Activated T-cell treated with anti-CD3 and anti-CD28 coated beads, Interleukin-2, amount 50 U/mL, for 24 hours (primary cell): ENCODE measurements at regions not wholly inside any gene's neighbourhood (a gene's known extent, or its start where the extent isn't known, plus 50 kb on each side); places are given as distances from the start of the nearest gene placed in this dataset.
A peak's percentile ranks its signal among the peaks of the same experiment; 100 is the strongest.

ENCODE experiments used
- DNase-seq: peaks from one replicate; pipeline ENCODE4 v3.0.0-alpha.2; 2020
- H3K27ac Mint-ChIP-seq: 2 replicates; pipeline ENCODE4 v1.8.0; 2020; ENCODE audit warnings: mild to moderate bottlenecking, mixed read lengths
- H3K27me3 Mint-ChIP-seq: 2 replicates; pipeline ENCODE4 v1.8.0; 2020; ENCODE audit warnings: mixed read lengths
- H3K36me3 Mint-ChIP-seq: 2 replicates; pipeline ENCODE4 v1.8.0; 2020; ENCODE audit warnings: low read depth, mixed read lengths
- H3K4me1 Mint-ChIP-seq: 2 replicates; pipeline ENCODE4 v1.8.0; 2020; ENCODE audit warnings: low read depth, mixed read lengths
- H3K4me3 Mint-ChIP-seq: 2 replicates; pipeline ENCODE4 v1.8.0; 2020; ENCODE audit warnings: mild to moderate bottlenecking, moderate library complexity, mixed read lengths
- H3K9me3 Mint-ChIP-seq: 2 replicates; pipeline ENCODE4 v1.8.0; 2020; ENCODE audit warnings: mixed read lengths

DNA sequence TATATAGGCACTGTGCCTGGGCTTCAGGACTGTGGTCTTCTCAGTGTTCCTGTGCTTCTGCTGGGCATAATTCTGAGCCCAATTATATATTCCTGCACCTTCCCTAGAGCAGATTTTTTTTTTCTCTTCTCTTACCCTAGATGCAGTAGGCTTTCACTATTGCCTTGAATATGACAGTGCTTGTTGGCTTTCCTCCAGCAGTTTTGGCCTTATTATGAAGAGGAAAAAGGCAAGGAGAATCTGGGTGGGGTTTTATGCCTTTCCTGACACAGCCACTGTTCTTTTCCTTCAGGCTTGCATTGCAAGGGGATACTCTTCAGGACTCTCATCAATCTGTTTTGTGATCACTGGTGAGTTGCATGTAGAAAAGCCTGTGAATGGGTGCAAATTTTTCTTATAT, 221.9 kb upstream of the CELF4 start:
- Mint-ChIP-seq H3K27me3 (no peaks in the 10 kb centered on the region), H3K36me3 (no peaks in the 10 kb centered on the region), H3K4me1 (no peaks in the 10 kb centered on the region), H3K4me3 (no peak overlapping the region), H3K9me3 (peaks cover 4% of the 10 kb centered on the region), H3K27ac (no peak overlapping the region)
- no peak for DNase-seq

DNA sequence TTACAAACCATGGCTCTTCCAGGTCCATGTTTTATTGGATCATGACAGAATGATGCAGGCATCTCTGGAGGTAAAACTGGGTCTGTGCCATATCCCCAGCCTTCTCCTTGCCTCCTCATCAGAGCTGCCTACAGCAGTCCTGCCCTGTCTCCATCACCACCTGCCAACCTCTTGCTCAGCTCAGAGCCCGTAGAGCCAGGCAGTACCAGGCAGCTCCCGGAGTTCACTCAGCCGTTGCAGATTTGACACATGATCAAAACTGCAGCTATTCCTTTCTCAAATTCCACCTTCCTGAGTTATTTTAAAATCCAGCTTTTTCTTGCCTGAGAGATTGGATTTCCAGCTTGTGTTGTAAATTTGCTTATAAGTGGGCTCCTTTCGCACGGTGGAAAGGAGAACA, 218.2 kb upstream of the CELF4 start:
- no peak for DNase-seq
- Mint-ChIP-seq H3K27me3 (no peaks in the 10 kb centered on the region), H3K9me3 (peaks cover 4% of the 10 kb centered on the region), H3K4me3 (no peak overlapping the region), H3K4me1 (no peaks in the 10 kb centered on the region), H3K27ac (no peak overlapping the region), H3K36me3 (no peaks in the 10 kb centered on the region)

DNA sequence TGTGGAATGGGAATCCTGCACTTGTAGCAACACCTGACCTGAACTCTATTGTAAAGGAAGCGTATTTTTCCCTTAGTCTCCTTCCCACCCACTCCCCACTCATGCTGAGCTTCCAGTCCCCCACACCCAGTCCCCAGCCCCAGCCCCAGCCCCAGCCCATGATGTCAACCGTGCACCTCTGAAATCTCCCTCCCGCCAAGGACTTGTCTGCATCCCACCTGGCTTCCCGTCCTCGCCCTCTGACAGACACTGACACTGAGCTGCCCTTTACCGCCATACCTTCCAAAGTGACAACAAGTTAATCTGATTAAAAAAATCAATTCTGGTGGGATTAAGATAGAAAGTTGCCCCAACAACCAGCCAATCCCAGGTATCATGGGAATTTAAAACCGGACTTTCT, 213.6 kb upstream of the CELF4 start:
- Mint-ChIP-seq H3K36me3 (no peaks in the 10 kb centered on the region), H3K4me3 (no peak overlapping the region), H3K9me3 (no peaks in the 10 kb centered on the region), H3K27ac (no peak overlapping the region), H3K27me3 (peaks cover 4% of the 10 kb centered on the region), H3K4me1 (no peaks in the 10 kb centered on the region)
- no peak for DNase-seq

DNA sequence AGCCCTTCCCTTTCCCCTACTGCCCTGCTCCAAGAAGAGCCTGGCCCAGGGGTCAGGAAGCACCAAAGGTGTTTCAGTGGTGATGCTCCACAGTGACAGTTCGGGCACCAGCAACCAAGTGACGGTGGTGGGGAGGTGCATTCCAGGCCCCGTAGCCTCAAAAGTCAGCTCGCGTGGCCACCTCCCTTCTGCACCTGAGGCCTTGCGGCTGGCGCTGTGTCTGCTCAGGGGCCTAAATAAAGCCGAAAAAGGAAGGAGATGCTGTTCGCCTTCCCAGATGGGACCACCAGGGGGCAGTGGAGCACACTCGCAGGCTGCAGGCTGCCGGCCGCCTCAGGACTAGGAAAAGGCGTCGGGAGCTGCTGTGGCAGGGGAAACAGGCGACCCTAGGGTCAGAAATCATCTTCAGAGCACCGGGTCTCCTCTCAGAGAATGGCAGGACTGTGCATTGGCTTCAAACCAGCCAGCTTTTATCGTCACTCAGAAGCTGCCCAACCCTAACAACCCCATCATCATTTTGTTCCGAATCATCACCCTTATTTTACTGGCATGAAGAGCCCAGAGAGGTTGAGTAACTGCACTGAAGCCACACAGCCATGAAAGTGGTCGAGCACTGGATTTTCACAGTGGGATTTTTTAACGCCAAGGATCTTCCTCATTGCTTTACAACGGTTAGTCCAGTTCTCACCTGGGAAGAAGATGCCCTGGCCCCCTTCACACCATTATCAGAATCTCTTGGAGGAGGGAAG, 213.0 kb upstream of the CELF4 start:
- Mint-ChIP-seq H3K9me3 (no peaks in the 10 kb centered on the region), H3K36me3 (no peaks in the 10 kb centered on the region), H3K27ac (no peak overlapping the region), H3K27me3 (peaks cover 4% of the 10 kb centered on the region), H3K4me3 (no peak overlapping the region), H3K4me1 (no peaks in the 10 kb centered on the region)
- DNase-seq, result peak; percentile 43

DNA sequence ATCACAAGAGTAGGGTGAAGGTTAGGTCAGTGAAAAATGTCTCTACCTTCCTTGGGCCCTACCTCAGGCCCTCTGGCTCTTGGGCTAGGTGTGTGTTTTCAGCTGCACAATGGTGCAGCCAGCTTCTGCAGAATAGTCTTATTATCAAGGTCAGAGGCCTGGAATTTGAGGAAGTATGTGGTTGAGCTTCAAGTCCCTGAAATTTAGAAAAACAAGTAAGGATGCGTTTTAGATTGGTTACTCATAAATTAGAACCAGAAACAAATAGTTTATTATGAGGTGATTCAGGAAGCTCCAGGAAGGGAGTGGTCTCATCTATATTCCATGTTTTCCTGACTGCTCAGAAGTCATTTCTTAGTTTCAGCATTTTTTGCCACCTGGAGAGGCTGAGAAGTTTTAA, 204.2 kb upstream of the CELF4 start:
- H3K27me3 Mint-ChIP-seq, result no peaks in the 10 kb centered on the region
- DNase-seq, result no peak
- no peak overlapping the region for H3K4me3 Mint-ChIP-seq
- no peak overlapping the region for H3K27ac Mint-ChIP-seq
- H3K36me3 Mint-ChIP-seq, result no peaks in the 10 kb centered on the region
- H3K4me1 Mint-ChIP-seq, result no peaks in the 10 kb centered on the region
- peaks cover 2% of the 10 kb centered on the region for H3K9me3 Mint-ChIP-seq

DNA sequence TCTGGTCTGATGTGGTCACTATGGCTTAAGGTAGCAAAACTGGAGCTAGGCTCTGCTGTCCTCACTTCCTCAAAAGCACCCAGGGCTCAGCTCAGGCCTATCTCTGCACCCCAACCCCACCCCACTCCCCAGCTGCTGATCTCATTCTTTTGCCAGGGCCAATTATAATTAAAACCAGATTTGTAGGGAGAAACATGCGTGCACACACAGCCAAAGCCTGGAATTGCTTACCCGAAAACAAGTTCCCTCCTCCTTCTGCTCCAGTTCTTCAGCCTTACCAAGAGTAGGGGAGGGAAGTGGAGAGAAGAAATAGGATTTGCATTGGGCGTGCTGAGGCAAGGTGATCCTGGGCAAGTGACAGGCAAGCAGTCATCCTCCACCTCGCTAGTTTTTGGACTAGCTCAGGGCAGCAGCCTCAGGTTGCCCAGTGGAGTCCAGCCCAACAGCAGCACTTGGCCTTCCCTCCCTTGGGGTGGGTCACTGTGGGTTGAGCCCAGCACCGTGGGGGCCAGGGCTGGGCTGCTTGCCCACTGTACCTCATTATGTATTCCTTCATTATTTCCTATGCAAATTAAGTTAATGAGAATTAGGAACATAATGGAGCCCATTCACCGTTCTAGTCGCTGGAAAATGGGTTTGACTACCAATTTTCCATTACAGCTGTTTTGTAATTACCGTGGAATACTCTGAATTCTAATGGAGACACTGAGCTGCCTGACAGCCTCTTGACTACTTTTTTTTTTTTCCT, 199.1 kb upstream of the CELF4 start:
- Mint-ChIP-seq H3K4me3 (no peak overlapping the region), H3K4me1 (no peaks in the 10 kb centered on the region), H3K9me3 (peaks cover 2% of the 10 kb centered on the region), H3K27me3 (no peaks in the 10 kb centered on the region), H3K36me3 (no peaks in the 10 kb centered on the region), H3K27ac (no peak overlapping the region)
- no peak for DNase-seq

DNA sequence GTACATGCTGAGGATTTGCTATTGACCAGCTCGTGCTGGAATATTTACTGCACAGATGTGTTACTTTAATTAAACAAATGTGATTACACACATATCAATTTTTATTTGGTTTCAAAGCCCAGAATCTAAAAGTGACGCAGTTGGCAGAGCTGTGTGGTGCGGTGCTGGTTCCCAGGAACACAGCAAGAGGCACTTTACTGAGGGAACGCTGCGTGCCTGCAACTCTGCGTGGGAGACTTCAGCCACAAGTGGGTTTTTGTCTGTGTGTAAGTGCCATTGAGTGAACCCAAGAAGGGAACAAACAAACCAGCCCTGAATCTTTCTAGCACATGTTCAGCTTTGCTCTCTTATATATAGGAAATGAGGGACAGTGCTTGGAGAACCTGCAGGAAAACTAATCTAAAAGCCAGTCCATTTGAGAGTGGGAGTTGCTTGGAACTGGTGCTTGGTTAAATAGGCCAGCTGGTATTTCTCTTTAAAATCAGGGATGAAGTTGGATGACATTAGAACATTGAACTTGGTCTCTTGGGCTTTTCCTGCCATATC, 196.6 kb upstream of the CELF4 start:
- Mint-ChIP-seq H3K4me3 (no peak overlapping the region), H3K27me3 (no peaks in the 10 kb centered on the region), H3K27ac (no peak overlapping the region), H3K4me1 (no peaks in the 10 kb centered on the region), H3K9me3 (peaks cover 3% of the 10 kb centered on the region), H3K36me3 (no peaks in the 10 kb centered on the region)
- DNase-seq, result no peak

DNA sequence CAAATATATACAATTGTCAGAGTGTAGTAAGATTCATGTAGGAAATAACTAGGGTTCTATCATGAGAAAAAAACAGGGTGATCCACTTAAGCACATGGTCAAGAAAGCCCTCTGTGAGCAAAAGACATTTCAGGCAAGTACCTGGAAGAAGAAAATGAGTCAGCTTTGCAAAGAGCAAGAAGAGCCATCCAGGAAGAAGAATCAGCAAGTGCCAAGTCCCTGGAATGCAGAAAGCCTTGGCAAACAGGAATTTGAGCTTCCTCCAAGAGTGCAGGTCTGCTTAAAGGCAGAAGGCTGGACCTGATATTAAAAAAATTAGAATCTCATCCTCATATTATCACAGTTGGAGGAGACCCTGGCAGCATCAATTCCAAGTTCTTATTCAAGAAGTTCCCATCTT, 188.5 kb upstream of the CELF4 start:
- no peak overlapping the region for H3K27ac Mint-ChIP-seq
- no peak overlapping the region for H3K4me3 Mint-ChIP-seq
- no peaks in the 10 kb centered on the region for H3K27me3 Mint-ChIP-seq
- H3K4me1 Mint-ChIP-seq, result no peaks in the 10 kb centered on the region
- no peak for DNase-seq
- H3K9me3 Mint-ChIP-seq, result peaks cover 2% of the 10 kb centered on the region
- H3K36me3 Mint-ChIP-seq, result no peaks in the 10 kb centered on the region

DNA sequence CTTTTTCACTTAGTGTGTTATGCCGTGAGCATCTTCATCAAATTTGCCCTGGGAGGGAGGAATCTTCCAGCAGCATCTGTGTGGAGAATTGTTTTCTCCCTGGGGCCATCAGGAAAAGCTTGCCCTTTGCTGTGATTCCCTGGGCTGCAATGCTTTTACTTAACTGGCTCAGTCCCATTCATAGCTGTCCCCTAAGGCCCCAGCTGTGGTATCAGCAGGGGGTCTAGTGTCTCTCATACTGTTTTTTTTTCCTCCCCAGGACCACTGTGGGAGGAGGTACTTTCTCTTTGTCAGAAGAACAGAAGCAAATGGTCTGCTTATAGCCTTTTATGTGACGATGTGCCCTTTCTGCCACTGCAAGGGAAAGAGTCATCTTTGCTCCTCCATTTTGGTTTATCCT, 176.8 kb upstream of the CELF4 start:
- Mint-ChIP-seq H3K27ac (no peak overlapping the region), H3K4me1 (no peaks in the 10 kb centered on the region), H3K36me3 (no peaks in the 10 kb centered on the region), H3K27me3 (no peaks in the 10 kb centered on the region), H3K4me3 (no peak overlapping the region), H3K9me3 (no peaks in the 10 kb centered on the region)
- DNase-seq, result no peak

DNA sequence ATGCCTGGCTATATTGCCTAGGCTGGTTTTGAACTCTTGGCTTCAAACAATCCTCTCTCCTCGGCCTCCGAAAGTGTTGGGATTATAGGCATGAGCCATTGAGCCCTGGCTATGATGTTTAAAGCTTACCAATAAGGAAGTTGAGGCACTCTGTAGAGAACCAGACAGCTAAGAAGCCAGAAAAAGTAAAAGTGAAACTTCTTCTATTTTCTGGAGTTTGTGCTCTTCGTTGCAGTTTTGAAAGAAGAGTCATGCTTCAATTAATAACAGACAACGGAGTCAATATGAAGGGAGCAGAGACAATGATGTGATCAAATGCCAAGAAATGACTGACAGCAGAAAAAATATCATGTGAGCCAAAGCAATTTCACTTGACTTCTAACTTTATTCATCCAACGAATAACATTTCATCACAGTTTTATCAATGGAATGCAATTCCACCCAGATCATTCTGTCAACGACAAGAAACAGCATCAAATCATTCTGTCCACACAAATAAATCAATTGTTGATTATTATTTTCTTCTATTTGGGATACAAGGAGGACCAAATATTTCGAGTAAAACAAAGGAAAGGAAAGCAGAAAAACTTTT, 175.5 kb upstream of the CELF4 start:
- no peaks in the 10 kb centered on the region for H3K9me3 Mint-ChIP-seq
- H3K27ac Mint-ChIP-seq, result no peak overlapping the region
- DNase-seq, result no peak
- H3K36me3 Mint-ChIP-seq, result no peaks in the 10 kb centered on the region
- no peaks in the 10 kb centered on the region for H3K4me1 Mint-ChIP-seq
- H3K4me3 Mint-ChIP-seq, result no peak overlapping the region
- no peaks in the 10 kb centered on the region for H3K27me3 Mint-ChIP-seq

DNA sequence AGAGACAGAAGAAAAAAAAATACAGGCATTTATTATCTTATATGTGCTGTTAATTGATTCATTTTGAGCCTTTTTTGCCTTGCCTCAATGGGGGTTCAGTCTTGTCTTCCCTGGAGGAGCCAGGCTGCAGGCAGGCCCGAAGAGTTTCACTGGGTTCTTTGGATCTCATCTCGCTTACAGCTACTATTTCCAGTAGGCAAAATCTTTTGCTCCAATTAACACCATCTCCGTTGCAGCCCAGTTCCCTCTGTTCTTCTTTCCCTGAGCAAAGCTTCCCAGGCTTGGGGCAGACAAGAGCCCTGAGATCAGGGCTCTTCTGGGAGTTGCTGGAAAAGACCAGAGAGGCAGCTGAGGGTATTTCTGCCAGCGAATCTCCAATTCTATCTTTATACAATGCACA, 168.8 kb upstream of the CELF4 start:
- H3K27ac Mint-ChIP-seq, result no peak overlapping the region
- DNase-seq, result no peak
- H3K36me3 Mint-ChIP-seq, result no peaks in the 10 kb centered on the region
- H3K4me3 Mint-ChIP-seq, result no peak overlapping the region
- H3K9me3 Mint-ChIP-seq, result no peaks in the 10 kb centered on the region
- no peaks in the 10 kb centered on the region for H3K27me3 Mint-ChIP-seq
- no peaks in the 10 kb centered on the region for H3K4me1 Mint-ChIP-seq

DNA sequence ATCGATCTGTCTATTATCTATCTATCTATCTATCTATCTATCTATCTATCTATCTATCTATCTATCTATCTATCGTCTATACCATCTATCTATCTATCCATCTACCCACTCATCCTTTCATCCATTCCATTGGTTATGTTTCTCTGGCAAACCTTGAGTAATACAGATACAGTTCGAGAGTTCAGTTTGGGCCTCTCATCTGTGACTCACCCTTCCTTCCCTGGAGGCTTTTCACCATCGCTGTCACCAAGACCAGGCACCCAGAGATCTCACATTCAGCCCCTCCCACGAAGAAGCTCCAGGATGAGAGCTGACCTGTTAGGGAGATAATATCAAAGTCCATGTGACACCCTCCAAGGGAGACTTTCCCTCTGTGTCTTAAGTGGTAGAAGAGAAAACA, 164.1 kb upstream of the CELF4 start:
- Mint-ChIP-seq H3K36me3 (no peaks in the 10 kb centered on the region), H3K4me3 (no peak overlapping the region), H3K27me3 (no peaks in the 10 kb centered on the region), H3K4me1 (no peaks in the 10 kb centered on the region), H3K9me3 (no peaks in the 10 kb centered on the region), H3K27ac (no peak overlapping the region)
- DNase-seq, result no peak

DNA sequence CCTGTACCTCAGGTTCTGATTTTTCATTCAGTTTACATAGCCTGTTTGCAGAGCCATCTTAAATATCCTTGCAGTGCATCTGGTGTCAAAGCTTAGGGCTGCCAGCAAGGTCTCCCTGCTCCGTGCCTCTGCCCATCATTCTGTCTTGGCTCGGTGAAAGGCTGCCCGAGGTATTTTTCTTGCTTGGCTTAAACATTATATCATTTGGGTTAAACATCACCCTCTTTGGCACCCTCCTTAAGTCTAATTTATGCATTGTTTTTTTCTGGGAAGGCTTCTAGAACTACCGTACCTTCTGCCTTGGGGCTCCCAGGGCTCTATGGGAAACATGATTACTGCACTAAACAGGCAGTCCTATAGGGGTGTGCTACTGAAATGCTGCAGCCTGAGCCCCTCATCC, 158.6 kb upstream of the CELF4 start:
- Mint-ChIP-seq H3K36me3 (no peaks in the 10 kb centered on the region), H3K9me3 (no peaks in the 10 kb centered on the region), H3K4me3 (no peak overlapping the region), H3K4me1 (no peaks in the 10 kb centered on the region), H3K27ac (no peak overlapping the region), H3K27me3 (no peaks in the 10 kb centered on the region)
- DNase-seq, result no peak

DNA sequence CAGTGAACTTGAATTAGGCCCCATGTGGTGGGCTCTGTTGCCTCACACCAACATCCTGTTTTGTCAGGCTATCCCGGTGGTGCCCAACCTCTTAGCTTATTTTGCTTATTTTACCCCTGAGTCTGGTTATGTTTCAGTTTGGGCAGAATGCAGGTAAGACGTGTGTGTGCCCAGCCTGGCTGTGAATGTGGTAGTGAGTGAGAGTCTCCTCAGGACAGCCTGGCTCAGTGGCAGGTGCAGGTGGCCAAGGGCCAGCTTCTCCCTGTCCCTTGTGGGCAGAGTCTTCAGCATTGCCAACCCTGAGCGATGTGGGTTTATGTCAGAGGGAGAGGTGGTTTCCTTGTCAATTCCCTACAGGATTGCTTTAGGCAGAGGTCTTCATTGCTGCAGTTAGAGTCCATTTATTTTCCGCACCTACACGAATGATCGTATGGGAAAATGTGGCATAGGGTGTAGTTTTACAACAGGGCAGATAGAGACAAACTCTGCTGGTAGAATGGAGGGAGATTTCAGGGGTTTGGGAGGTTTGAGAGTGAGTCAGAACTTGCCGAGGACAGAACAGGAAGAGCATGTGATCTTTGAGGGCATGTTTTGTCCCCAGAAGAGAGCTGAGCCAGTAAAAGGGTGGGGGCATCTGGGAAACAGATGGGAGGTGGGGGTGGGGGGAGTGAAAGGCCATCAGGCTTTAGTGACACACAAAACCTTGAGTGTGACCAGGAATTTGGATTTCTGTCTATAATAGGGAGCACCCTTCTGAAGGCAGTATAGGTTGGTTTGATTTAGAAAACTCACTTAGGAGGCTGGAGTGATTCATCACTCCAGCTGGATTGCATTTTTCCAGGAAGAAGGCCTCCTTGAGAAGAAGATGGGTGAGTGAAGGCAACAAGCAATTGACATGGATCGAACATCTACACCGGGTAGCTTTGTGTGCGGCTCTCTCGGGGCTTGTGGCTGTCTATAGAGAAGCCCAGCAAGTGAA, 156.2 kb upstream of the CELF4 start:
- no peak overlapping the region for H3K27ac Mint-ChIP-seq
- DNase-seq, result no peak
- no peak overlapping the region for H3K4me3 Mint-ChIP-seq
- H3K36me3 Mint-ChIP-seq, result no peaks in the 10 kb centered on the region
- H3K9me3 Mint-ChIP-seq, result no peaks in the 10 kb centered on the region
- H3K27me3 Mint-ChIP-seq, result no peaks in the 10 kb centered on the region
- H3K4me1 Mint-ChIP-seq, result no peaks in the 10 kb centered on the region
